Omental fat pad (tissue), 3 donors: ENCODE measurements at regions not wholly inside any gene's neighbourhood (a gene's known extent, or its start where the extent isn't known, plus 50 kb on each side); places are given as distances from the start of the nearest gene placed in this dataset.

ENCODE experiments used
- ATAC-seq: fragments of 150-250 bp; one replicate; pipeline ENCODE4 v1.9.1; 2016; ENCODE audit warnings: mild to moderate bottlenecking, moderate library complexity; ENCODE audit not compliant: low FRiP score
- DNase-seq: peaks from one replicate; pipeline ENCODE4 v3.0.0-alpha.2; 2019; ENCODE audit warnings: low spot score
- TF ChIP-seq, protein P1 (sequence below), 3 donors: fragments of 450-650 bp; IDR thresholded peaks; one replicate each; pipeline ENCODE4 v1.5.1; 2016 to 2017; ENCODE audit warnings: antibody characterized with exemption in 3 of 3, mild to moderate bottlenecking in 3 of 3, moderate library complexity in 2 of 3

DNA sequence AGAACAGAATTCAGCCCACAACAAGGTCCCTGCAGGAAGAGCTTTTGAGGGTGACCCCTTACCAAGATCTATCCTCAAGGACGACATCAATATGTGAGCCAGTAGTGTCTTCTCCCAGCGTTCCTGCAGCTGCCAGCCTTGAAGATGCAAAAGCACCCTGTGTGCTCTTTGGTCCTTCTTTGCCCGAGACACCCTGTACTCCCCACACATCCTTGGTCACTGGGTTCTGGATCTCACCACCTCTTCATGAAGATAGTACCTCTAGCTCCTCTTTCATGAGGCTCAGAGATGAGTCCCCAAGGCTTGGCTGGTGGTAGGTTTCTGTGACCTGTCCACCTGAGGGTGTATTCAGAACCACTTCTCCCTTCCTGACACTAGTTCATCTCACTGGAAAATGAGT lies 259.6 kb upstream of the FOXQ1 start:
- DNase-seq, result no peak
- no peak for ATAC-seq
- TF ChIP-seq, protein P1, sequence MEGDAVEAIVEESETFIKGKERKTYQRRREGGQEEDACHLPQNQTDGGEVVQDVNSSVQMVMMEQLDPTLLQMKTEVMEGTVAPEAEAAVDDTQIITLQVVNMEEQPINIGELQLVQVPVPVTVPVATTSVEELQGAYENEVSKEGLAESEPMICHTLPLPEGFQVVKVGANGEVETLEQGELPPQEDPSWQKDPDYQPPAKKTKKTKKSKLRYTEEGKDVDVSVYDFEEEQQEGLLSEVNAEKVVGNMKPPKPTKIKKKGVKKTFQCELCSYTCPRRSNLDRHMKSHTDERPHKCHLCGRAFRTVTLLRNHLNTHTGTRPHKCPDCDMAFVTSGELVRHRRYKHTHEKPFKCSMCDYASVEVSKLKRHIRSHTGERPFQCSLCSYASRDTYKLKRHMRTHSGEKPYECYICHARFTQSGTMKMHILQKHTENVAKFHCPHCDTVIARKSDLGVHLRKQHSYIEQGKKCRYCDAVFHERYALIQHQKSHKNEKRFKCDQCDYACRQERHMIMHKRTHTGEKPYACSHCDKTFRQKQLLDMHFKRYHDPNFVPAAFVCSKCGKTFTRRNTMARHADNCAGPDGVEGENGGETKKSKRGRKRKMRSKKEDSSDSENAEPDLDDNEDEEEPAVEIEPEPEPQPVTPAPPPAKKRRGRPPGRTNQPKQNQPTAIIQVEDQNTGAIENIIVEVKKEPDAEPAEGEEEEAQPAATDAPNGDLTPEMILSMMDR (IDR thresholded peaks at IDR 0.05), result no peak

DNA sequence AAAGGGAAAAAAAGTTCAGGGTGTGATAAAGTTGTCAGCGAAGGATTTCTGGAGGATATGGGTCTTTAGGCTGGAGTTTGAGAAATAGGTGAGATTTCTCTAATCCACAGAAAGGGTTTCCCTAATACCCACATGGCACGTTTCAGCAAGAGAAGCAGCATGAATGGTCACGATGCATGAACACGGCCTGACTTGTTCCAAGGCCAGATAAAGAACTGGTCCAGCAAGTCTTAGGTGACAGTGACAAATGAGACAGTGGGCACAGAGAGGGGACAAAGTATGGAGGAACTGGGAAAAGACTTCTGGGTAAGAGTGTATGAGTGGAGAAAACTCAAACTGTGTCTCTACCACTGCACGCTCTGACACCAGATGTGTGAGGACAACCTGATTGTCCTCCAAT lies 262.0 kb upstream of the FOXQ1 start:
- ATAC-seq, result no peak
- TF ChIP-seq, protein P1 (IDR thresholded peaks at IDR 0.05), result no peak

DNA sequence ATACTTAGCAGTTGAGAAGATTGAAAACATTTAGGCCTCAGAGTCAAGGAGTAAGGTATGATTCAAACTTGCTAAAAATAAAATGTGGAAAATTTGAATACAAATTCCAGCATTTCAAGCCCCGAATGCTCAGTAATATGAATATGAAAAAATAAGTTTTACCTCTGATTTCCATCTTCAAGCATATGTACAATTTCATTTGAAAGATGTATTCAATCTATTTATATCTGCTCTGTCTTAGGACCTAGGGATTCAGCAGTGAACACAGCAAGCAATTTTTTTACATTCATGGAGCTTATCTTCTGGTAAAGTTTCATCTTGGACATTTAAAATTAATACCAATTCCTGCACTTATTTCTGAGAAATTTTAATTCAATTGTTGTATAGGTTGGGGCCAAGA lies 262.7 kb upstream of the FOXQ1 start:
- TF ChIP-seq, protein P1 (IDR thresholded peaks at IDR 0.05), result no peak
- DNase-seq, result no peak
- ATAC-seq, result no peak

More for the DNA sequence above, 262.0 kb upstream of the FOXQ1 start:
- no peak for DNase-seq

DNA sequence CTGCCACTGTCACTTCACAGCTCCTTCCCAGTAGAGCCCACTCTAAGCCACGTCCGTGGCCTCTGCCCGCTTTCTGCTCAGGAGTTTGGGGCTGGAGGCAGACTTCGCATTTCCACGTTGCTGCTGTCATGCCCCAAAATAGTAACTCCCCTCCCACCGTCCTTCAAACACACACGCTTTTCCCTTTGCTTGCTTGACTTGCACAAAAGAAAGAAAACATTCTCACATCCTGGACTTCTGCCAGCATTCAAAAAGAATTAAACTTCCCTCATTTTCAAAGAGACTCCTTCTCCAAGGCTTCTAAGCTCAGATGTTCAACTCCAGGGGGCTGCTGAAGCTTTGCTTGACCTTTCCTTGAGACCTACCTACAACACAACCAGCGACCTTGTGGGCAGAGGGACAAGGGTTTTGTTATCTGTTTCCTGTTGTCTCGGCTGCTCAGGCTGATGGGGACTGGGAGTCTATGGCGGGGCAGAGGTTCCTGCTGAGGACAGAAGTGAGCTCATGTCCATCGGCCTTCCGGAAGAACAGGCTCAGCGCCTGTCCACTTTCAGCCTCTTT lies 263.8 kb upstream of the FOXQ1 start:
- no peak for DNase-seq
- ATAC-seq, result no peak
- TF ChIP-seq, protein P1 (IDR thresholded peaks at IDR 0.05), result no peak

DNA sequence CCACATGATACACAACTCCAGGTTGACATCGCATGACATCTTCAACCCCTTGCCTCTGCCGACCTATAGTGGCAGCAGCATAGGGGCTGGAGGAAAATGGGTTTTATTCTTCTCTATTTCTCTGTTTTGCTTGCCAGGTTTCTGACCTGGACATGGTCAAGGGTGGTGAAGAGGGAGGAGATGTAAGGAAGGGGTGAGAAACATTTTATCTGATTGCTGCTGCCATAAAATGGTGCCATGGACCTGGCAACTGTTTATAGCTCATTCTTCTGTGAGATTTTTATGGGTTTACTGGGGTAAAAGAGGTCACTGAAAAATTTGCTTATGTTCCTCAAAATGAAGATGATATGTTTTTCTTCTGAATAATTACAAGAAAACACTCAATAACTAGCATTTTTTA lies 266.7 kb upstream of the FOXQ1 start:
- no peak for DNase-seq
- TF ChIP-seq, protein P1 (IDR thresholded peaks at IDR 0.05), result no peak
- ATAC-seq, result no peak

DNA sequence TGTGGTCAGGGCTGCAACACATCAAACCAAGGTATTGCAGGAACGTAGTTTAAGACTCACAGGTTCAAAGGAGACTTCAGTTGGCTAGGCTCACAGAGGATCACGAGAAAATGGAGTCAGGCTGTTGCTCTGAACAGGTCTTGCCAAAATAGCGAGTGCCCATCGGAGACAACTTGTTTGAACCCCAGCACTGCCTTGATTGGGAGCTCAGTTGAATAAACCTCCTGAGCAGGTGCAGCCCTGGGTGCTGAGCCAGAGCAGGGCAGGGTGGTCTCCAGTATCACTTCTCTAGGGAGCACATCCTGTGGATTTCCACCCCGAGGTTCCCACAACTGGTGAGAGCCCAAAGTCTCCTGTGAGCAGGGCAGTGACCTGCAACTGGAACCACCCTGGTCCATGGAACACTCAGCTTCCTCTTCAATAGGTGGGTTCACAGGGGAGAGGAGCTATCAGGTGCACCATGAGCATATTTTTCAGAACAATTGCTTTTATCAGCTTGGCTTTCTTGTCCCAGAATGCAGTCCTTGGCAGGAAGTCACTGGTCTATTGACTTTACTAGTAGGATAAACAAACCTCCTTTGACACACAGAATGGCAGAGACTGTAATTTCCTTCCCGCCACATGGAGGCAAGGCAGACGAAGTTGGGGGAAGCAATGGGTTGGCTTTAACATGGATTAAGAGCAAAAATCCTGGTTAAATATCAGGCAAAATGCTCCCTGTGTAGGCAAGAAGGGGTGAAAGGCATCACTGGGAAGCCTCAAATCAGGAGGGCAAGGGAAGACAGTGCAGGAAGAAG lies 267.7 kb upstream of the FOXQ1 start:
- ATAC-seq (no peak), DNase-seq (no peak)
- TF ChIP-seq, protein P1 (IDR thresholded peaks at IDR 0.05), result no peak

DNA sequence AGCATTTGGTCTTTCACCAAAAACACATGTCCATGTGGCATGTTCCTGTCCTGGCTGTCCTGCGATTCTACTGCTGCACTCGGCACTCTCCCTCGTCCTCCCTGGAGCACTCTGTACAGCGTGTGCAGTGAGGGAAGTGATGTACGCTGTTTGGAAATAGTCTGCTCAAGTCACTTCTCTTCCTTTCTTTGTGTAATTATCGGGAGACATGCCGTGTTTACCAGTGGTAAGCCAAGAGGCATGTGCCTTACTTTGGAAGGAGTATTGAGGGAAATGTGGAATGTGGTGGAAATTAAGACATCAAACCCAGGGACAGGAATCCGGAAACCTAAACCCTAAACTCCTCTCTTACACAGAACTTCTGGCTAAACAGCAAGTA lies 268.5 kb upstream of the FOXQ1 start:
- TF ChIP-seq, protein P1 (IDR thresholded peaks at IDR 0.05), result no peak
- DNase-seq (no peak), ATAC-seq (no peak)
